ENCODE measurements at regions not wholly inside any gene's neighbourhood (a gene's known extent, or its start where the extent isn't known, plus 50 kb on each side); places are given as distances from the start of the nearest gene placed in this dataset.

GRCh38 chr4:74610491-74610890 lies 165.6 kb downstream of the AREG start:
- Histone ChIP-seq H3K79me1 (ENCODE audit: low read length) (no peaks in the 10 kb centered on the region), H3K4me1 (ENCODE audit: control insufficient read depth in 1 of 2, insufficient read depth in 2 of 2, low read length in 2 of 2) (no peaks in the 10 kb centered on the region), H4K12ac (ENCODE audit: low read depth, low read length) (no peak overlapping the region), H3K4me3 (ENCODE audit: low read depth, low read length) (no peak overlapping the region), H3K27ac (ENCODE audit: low read depth, low read length) (no peak overlapping the region), H2BK5ac (ENCODE audit: low read depth, low read length, poor library complexity) (no peak overlapping the region), H2AFZ (ENCODE audit: insufficient read depth, low read length, poor library complexity) (no peak overlapping the region), H3K79me2 (ENCODE audit: control insufficient read depth, insufficient read depth, low read length, poor library complexity) (no peaks in the 10 kb centered on the region), H2BK120ac (ENCODE audit: insufficient read depth, low read length, poor library complexity) (no peak overlapping the region), H2AK5ac (ENCODE audit: low read length) (no peak overlapping the region), H4K8ac (ENCODE audit: low read depth, low read length) (no peak overlapping the region), H3K9me3 (ENCODE audit: insufficient read depth, low read depth, low read length) (no peaks in the 10 kb centered on the region), H3K27me3 (ENCODE audit: insufficient read depth, low read length) (no peaks in the 10 kb centered on the region), H3K18ac (ENCODE audit: low read length) (no peak overlapping the region), H4K91ac (ENCODE audit: low read depth, low read length) (no peak overlapping the region), H3K23ac (ENCODE audit: low read length) (no peak overlapping the region), H3K14ac (ENCODE audit: low read length) (no peak overlapping the region), H2BK12ac (ENCODE audit: low read length) (no peak overlapping the region), H3K4ac (ENCODE audit: low read depth, low read length) (no peak overlapping the region), H3K9ac (ENCODE audit: low read length) (no peak overlapping the region), H3K4me2 (ENCODE audit: low read length) (no peak overlapping the region), H3K36me3 (ENCODE audit: control insufficient read depth in 1 of 2, insufficient read depth in 2 of 2, low read length in 2 of 2) (no peaks in the 10 kb centered on the region)
- no peak for DNase-seq
- WGBS (ENCODE audit: extremely low coverage, insufficient coverage, insufficient read length) = no CpG with 5 or more reads among the region's 2 CpGs

- Histone ChIP-seq H2AFZ (ENCODE audit: insufficient read depth, low read length, poor library complexity) (no peak overlapping the region), H2BK120ac (ENCODE audit: insufficient read depth, low read length, poor library complexity) (no peak overlapping the region), H4K12ac (ENCODE audit: low read depth, low read length) (no peak overlapping the region), H3K4ac (ENCODE audit: low read depth, low read length) (no peak overlapping the region), H3K18ac (ENCODE audit: low read length) (no peak overlapping the region), H2AK5ac (ENCODE audit: low read length) (no peak overlapping the region), H3K27me3 (ENCODE audit: insufficient read depth, low read length) (no peaks in the 10 kb centered on the region), H2BK12ac (ENCODE audit: low read length) (no peak overlapping the region), H4K91ac (ENCODE audit: low read depth, low read length) (no peak overlapping the region), H3K9ac (ENCODE audit: low read length) (no peak overlapping the region), H3K79me2 (ENCODE audit: control insufficient read depth, insufficient read depth, low read length, poor library complexity) (no peaks in the 10 kb centered on the region), H2BK5ac (ENCODE audit: low read depth, low read length, poor library complexity) (no peak overlapping the region), H3K9me3 (ENCODE audit: insufficient read depth, low read depth, low read length) (no peaks in the 10 kb centered on the region), H3K4me2 (ENCODE audit: low read length) (no peak overlapping the region), H4K8ac (ENCODE audit: low read depth, low read length) (no peak overlapping the region), H3K27ac (ENCODE audit: low read depth, low read length) (no peak overlapping the region), H3K14ac (ENCODE audit: low read length) (no peak overlapping the region), H3K23ac (ENCODE audit: low read length) (no peak overlapping the region), H3K4me1 (ENCODE audit: control insufficient read depth in 1 of 2, insufficient read depth in 2 of 2, low read length in 2 of 2) (no peaks in the 10 kb centered on the region), H3K79me1 (ENCODE audit: low read length) (no peaks in the 10 kb centered on the region), H3K4me3 (ENCODE audit: low read depth, low read length) (no peak overlapping the region), H3K36me3 (ENCODE audit: control insufficient read depth in 1 of 2, insufficient read depth in 2 of 2, low read length in 2 of 2) (no peaks in the 10 kb centered on the region)
- no CpG with 5 or more reads among the region's 2 CpGs for WGBS (ENCODE audit: extremely low coverage, insufficient coverage, insufficient read length)
- no peak for DNase-seq
These were observed 167.9 kb downstream of the AREG start for GRCh38 chr4:74612837-74613236.

- no peak overlapping the region for H3K4me2 ChIP-seq (ENCODE audit: low read length)
- H3K18ac ChIP-seq (ENCODE audit: low read length) = no peak overlapping the region
- no peaks in the 10 kb centered on the region for H3K79me1 ChIP-seq (ENCODE audit: low read length)
- no peak overlapping the region for H3K4me3 ChIP-seq (ENCODE audit: low read depth, low read length)
- WGBS (ENCODE audit: extremely low coverage, insufficient coverage, insufficient read length) = no CpG with 5 or more reads among the region's 2 CpGs
- no peak overlapping the region for H3K14ac ChIP-seq (ENCODE audit: low read length)
- no peaks in the 10 kb centered on the region for H3K36me3 ChIP-seq (ENCODE audit: control insufficient read depth in 1 of 2, insufficient read depth in 2 of 2, low read length in 2 of 2)
- no peaks in the 10 kb centered on the region for H3K79me2 ChIP-seq (ENCODE audit: control insufficient read depth, insufficient read depth, low read length, poor library complexity)
- no peak overlapping the region for H2AK5ac ChIP-seq (ENCODE audit: low read length)
- DNase-seq = no peak
- no peak overlapping the region for H2BK5ac ChIP-seq (ENCODE audit: low read depth, low read length, poor library complexity)
- H2BK120ac ChIP-seq (ENCODE audit: insufficient read depth, low read length, poor library complexity) = no peak overlapping the region
- no peak overlapping the region for H2BK12ac ChIP-seq (ENCODE audit: low read length)
- no peaks in the 10 kb centered on the region for H3K27me3 ChIP-seq (ENCODE audit: insufficient read depth, low read length)
- no peak overlapping the region for H4K91ac ChIP-seq (ENCODE audit: low read depth, low read length)
- no peak overlapping the region for H3K4ac ChIP-seq (ENCODE audit: low read depth, low read length)
- no peak overlapping the region for H2AFZ ChIP-seq (ENCODE audit: insufficient read depth, low read length, poor library complexity)
- no peaks in the 10 kb centered on the region for H3K4me1 ChIP-seq (ENCODE audit: control insufficient read depth in 1 of 2, insufficient read depth in 2 of 2, low read length in 2 of 2)
- no peak overlapping the region for H4K8ac ChIP-seq (ENCODE audit: low read depth, low read length)
- no peak overlapping the region for H3K27ac ChIP-seq (ENCODE audit: low read depth, low read length)
- no peak overlapping the region for H3K23ac ChIP-seq (ENCODE audit: low read length)
- H4K12ac ChIP-seq (ENCODE audit: low read depth, low read length) = no peak overlapping the region
- H3K9me3 ChIP-seq (ENCODE audit: insufficient read depth, low read depth, low read length) = no peaks in the 10 kb centered on the region
- H3K9ac ChIP-seq (ENCODE audit: low read length) = no peak overlapping the region
These were observed 168.3 kb downstream of the AREG start for GRCh38 chr4:74613266-74613665.

GRCh38 chr4:74615411-74615810 lies 170.5 kb downstream of the AREG start:
- no peak overlapping the region for H3K18ac ChIP-seq (ENCODE audit: low read length)
- H3K27ac ChIP-seq (ENCODE audit: low read depth, low read length) = no peak overlapping the region
- no peaks in the 10 kb centered on the region for H3K27me3 ChIP-seq (ENCODE audit: insufficient read depth, low read length)
- no peak overlapping the region for H3K4me3 ChIP-seq (ENCODE audit: low read depth, low read length)
- no peak overlapping the region for H4K12ac ChIP-seq (ENCODE audit: low read depth, low read length)
- no CpG with 5 or more reads among the region's 2 CpGs for WGBS (ENCODE audit: extremely low coverage, insufficient coverage, insufficient read length)
- no peaks in the 10 kb centered on the region for H3K4me1 ChIP-seq (ENCODE audit: control insufficient read depth in 1 of 2, insufficient read depth in 2 of 2, low read length in 2 of 2)
- no peak overlapping the region for H3K14ac ChIP-seq (ENCODE audit: low read length)
- no peak for DNase-seq
- H2AK5ac ChIP-seq (ENCODE audit: low read length) = no peak overlapping the region
- H3K79me1 ChIP-seq (ENCODE audit: low read length) = no peaks in the 10 kb centered on the region
- no peak overlapping the region for H4K91ac ChIP-seq (ENCODE audit: low read depth, low read length)
- H3K23ac ChIP-seq (ENCODE audit: low read length) = no peak overlapping the region
- no peaks in the 10 kb centered on the region for H3K79me2 ChIP-seq (ENCODE audit: control insufficient read depth, insufficient read depth, low read length, poor library complexity)
- no peak overlapping the region for H4K8ac ChIP-seq (ENCODE audit: low read depth, low read length)
- no peaks in the 10 kb centered on the region for H3K9me3 ChIP-seq (ENCODE audit: insufficient read depth, low read depth, low read length)
- H3K4ac ChIP-seq (ENCODE audit: low read depth, low read length) = no peak overlapping the region
- H2BK5ac ChIP-seq (ENCODE audit: low read depth, low read length, poor library complexity) = no peak overlapping the region
- no peak overlapping the region for H3K9ac ChIP-seq (ENCODE audit: low read length)
- H2AFZ ChIP-seq (ENCODE audit: insufficient read depth, low read length, poor library complexity) = no peak overlapping the region
- H3K4me2 ChIP-seq (ENCODE audit: low read length) = no peak overlapping the region
- no peak overlapping the region for H2BK12ac ChIP-seq (ENCODE audit: low read length)
- no peak overlapping the region for H2BK120ac ChIP-seq (ENCODE audit: insufficient read depth, low read length, poor library complexity)
- no peaks in the 10 kb centered on the region for H3K36me3 ChIP-seq (ENCODE audit: control insufficient read depth in 1 of 2, insufficient read depth in 2 of 2, low read length in 2 of 2)

Data from trophoblast cell (in vitro differentiated cells and primary cell).